Neural progenitor cell (in vitro differentiated cells): ENCODE measurements at regions not wholly inside any gene's neighbourhood (a gene's known extent, or its start where the extent isn't known, plus 50 kb on each side); places are given as distances from the start of the nearest gene placed in this dataset.
A peak's percentile ranks its signal among the peaks of the same experiment; 100 is the strongest.

Source experiments
- DNase-seq: peaks from one replicate; pipeline ENCODE4 v3.0.0-alpha.2; 2016; ENCODE audit warnings: low spot score
- H2AFZ ChIP-seq: fragments of 200-600 bp; sonication (generic); replicated peaks from 2 replicates; pipeline ENCODE4 v1.6.1; 2016; ENCODE audit warnings: antibody characterized with exemption
- H3F3A ChIP-seq: fragments of 200-600 bp; sonication (generic); 2 replicates; pipeline ENCODE4 v1.6.1; 2016; ENCODE audit warnings: antibody characterized with exemption, low read depth
- H3K27ac ChIP-seq: fragments of 200-600 bp; sonication (generic); 2 replicates; pipeline ENCODE4 v1.5.1; 2016; ENCODE audit warnings: mild to moderate bottlenecking
- H3K27me3 ChIP-seq: fragments of 200-600 bp; sonication (generic); 2 replicates; pipeline ENCODE4 v1.6.1; 2016; ENCODE audit warnings: mild to moderate bottlenecking, moderate library complexity
- H3K36me3 ChIP-seq: fragments of 200-600 bp; sonication (generic); 2 replicates; pipeline ENCODE4 v1.5.1; 2016
- H3K4me1 ChIP-seq: fragments of 200-600 bp; sonication (generic); 2 replicates; pipeline ENCODE4 v1.6.1; 2016; ENCODE audit warnings: mixed run types
- H3K4me2 ChIP-seq: fragments of 200-600 bp; sonication (generic); 2 replicates; pipeline ENCODE4 v1.6.1; 2016
- H3K4me3 ChIP-seq: fragments of 200-600 bp; sonication (generic); 2 replicates; pipeline ENCODE4 v1.5.1; 2016
- H3K79me2 ChIP-seq: fragments of 200-600 bp; sonication (generic); 2 replicates; pipeline ENCODE4 v1.6.1; 2016; ENCODE audit warnings: low read depth
- H3K9ac ChIP-seq: fragments of 200-600 bp; sonication (generic); 2 replicates; pipeline ENCODE4 v1.6.1; 2016
- H3K9me3 ChIP-seq: fragments of 200-600 bp; sonication (generic); 2 replicates; pipeline ENCODE4 v1.5.1; 2016; ENCODE audit warnings: low read depth
- H4K20me1 ChIP-seq: fragments of 200-600 bp; sonication (generic); 2 replicates; pipeline ENCODE4 v1.6.1; 2016; ENCODE audit warnings: low read depth
- H3K27ac Mint-ChIP-seq: 3 replicates; pipeline ENCODE4 v1.8.0; 2021; ENCODE audit warnings: mixed read lengths
- H3K27me3 Mint-ChIP-seq: 2 replicates; pipeline ENCODE4 v1.8.0; 2022; ENCODE audit warnings: low read depth, mild to moderate bottlenecking, inconsistent platforms, moderate library complexity, mixed read lengths; ENCODE audit not compliant: insufficient read depth
- H3K36me3 Mint-ChIP-seq: 3 replicates; pipeline ENCODE4 v1.8.0; 2021; ENCODE audit warnings: mixed read lengths
- H3K4me1 Mint-ChIP-seq: 3 replicates; pipeline ENCODE4 v1.8.0; 2021; ENCODE audit warnings: mixed read lengths
- H3K4me3 Mint-ChIP-seq: 3 replicates; pipeline ENCODE4 v1.8.0; 2021; ENCODE audit warnings: mild to moderate bottlenecking, moderate library complexity, mixed read lengths
- H3K9me3 Mint-ChIP-seq: 3 replicates; pipeline ENCODE4 v1.8.0; 2020; ENCODE audit warnings: mixed read lengths
- CTCF ChIP-seq: fragments of 200-600 bp; sonication (generic); IDR thresholded peaks from 2 replicates; pipeline ENCODE4 v1.5.1; 2017; ENCODE audit warnings: antibody characterized with exemption, mild to moderate bottlenecking
- EZH2 ChIP-seq: fragments of 200-600 bp; sonication (generic); IDR thresholded peaks from 2 replicates; pipeline ENCODE4 v1.6.1; 2017; ENCODE audit warnings: antibody characterized with exemption, mild to moderate bottlenecking, moderate library complexity
- EZH2phosphoT487 ChIP-seq: fragments of 200-600 bp; sonication (generic); IDR thresholded peaks from 2 replicates; pipeline ENCODE4 v1.6.1; 2017; ENCODE audit warnings: antibody characterized with exemption

GRCh38 chr4:100582146-100582545 is 64.3 kb upstream of the EMCN start:
- H2AFZ ChIP-seq = no peak overlapping the region
- no peaks in the 10 kb centered on the region for H3F3A ChIP-seq
- TF ChIP-seq EZH2 (no peak), CTCF (no peak), EZH2phosphoT487 (no peak)
- peaks cover 3% of the 10 kb centered on the region for H3K4me1 Mint-ChIP-seq
- H3K4me3 Mint-ChIP-seq = no peak overlapping the region
- DNase-seq = no peak
- H3K27me3 Mint-ChIP-seq = peaks cover 5% of the 10 kb centered on the region
- H3K4me2 ChIP-seq = no peak overlapping the region
- no peaks in the 10 kb centered on the region for H3K9me3 Mint-ChIP-seq
- no peaks in the 10 kb centered on the region for H3K9me3 ChIP-seq
- no peak overlapping the region for H3K4me3 ChIP-seq
- no peak overlapping the region for H3K27ac Mint-ChIP-seq
- H4K20me1 ChIP-seq = no peaks in the 10 kb centered on the region
- no peaks in the 10 kb centered on the region for H3K27me3 ChIP-seq
- no peaks in the 10 kb centered on the region for H3K79me2 ChIP-seq
- H3K9ac ChIP-seq = no peak overlapping the region
- H3K4me1 ChIP-seq = peaks cover 6% of the 10 kb centered on the region
- no peaks in the 10 kb centered on the region for H3K36me3 ChIP-seq
- no peak overlapping the region for H3K27ac ChIP-seq
- no peaks in the 10 kb centered on the region for H3K36me3 Mint-ChIP-seq

GRCh38 chr4:100581337-100581736 is 63.5 kb upstream of the EMCN start:
- peaks cover 6% of the 10 kb centered on the region for H3K4me1 ChIP-seq
- H3K36me3 ChIP-seq = no peaks in the 10 kb centered on the region
- H3K27me3 ChIP-seq = no peaks in the 10 kb centered on the region
- no peaks in the 10 kb centered on the region for H3F3A ChIP-seq
- Mint-ChIP-seq H3K36me3 (no peaks in the 10 kb centered on the region), H3K27me3 (peaks cover 5% of the 10 kb centered on the region), H3K4me3 (no peak overlapping the region), H3K27ac (no peak overlapping the region), H3K4me1 (peaks cover 3% of the 10 kb centered on the region), H3K9me3 (no peaks in the 10 kb centered on the region)
- no peak overlapping the region for H3K27ac ChIP-seq
- TF ChIP-seq EZH2phosphoT487 (no peak), CTCF (no peak), EZH2 (no peak)
- no peaks in the 10 kb centered on the region for H3K79me2 ChIP-seq
- H3K4me3 ChIP-seq = no peak overlapping the region
- no peaks in the 10 kb centered on the region for H4K20me1 ChIP-seq
- no peak for DNase-seq
- H2AFZ ChIP-seq = no peak overlapping the region
- no peak overlapping the region for H3K4me2 ChIP-seq
- no peak overlapping the region for H3K9ac ChIP-seq
- no peaks in the 10 kb centered on the region for H3K9me3 ChIP-seq

GRCh38 chr4:100576570-100576969 is 58.7 kb upstream of the EMCN start:
- H3K27me3 Mint-ChIP-seq = no peaks in the 10 kb centered on the region
- no peak overlapping the region for H3K27ac Mint-ChIP-seq
- DNase-seq = no peak
- Histone ChIP-seq H3K36me3 (no peaks in the 10 kb centered on the region), H3K9ac (no peak overlapping the region), H3K4me2 (no peak overlapping the region), H3K79me2 (no peaks in the 10 kb centered on the region), H2AFZ (no peak overlapping the region), H3K27ac (no peak overlapping the region), H3F3A (no peaks in the 10 kb centered on the region), H3K9me3 (no peaks in the 10 kb centered on the region), H3K4me1 (peaks cover 6% of the 10 kb centered on the region), H3K27me3 (no peaks in the 10 kb centered on the region), H3K4me3 (no peak overlapping the region), H4K20me1 (no peaks in the 10 kb centered on the region)
- no peak overlapping the region for H3K4me3 Mint-ChIP-seq
- H3K4me1 Mint-ChIP-seq = no peaks in the 10 kb centered on the region
- TF ChIP-seq CTCF = peak; percentile 12
- no peak for TF ChIP-seq EZH2
- H3K36me3 Mint-ChIP-seq = no peaks in the 10 kb centered on the region
- H3K9me3 Mint-ChIP-seq = no peaks in the 10 kb centered on the region

GRCh38 chr4:100574607-100575006 is 56.8 kb upstream of the EMCN start:
- Mint-ChIP-seq H3K4me1 (no peaks in the 10 kb centered on the region), H3K4me3 (no peak overlapping the region), H3K36me3 (no peaks in the 10 kb centered on the region), H3K9me3 (no peaks in the 10 kb centered on the region), H3K27me3 (no peaks in the 10 kb centered on the region), H3K27ac (no peak overlapping the region)
- Histone ChIP-seq H2AFZ (no peak overlapping the region), H3K36me3 (no peaks in the 10 kb centered on the region), H3K27ac (no peak overlapping the region), H4K20me1 (no peaks in the 10 kb centered on the region), H3K9ac (no peak overlapping the region), H3K9me3 (no peaks in the 10 kb centered on the region), H3K4me1 (no peaks in the 10 kb centered on the region), H3K4me3 (no peak overlapping the region), H3F3A (no peaks in the 10 kb centered on the region), H3K79me2 (no peaks in the 10 kb centered on the region), H3K4me2 (no peak overlapping the region), H3K27me3 (no peaks in the 10 kb centered on the region)
- DNase-seq = no peak
- TF ChIP-seq EZH2 (no peak), CTCF (no peak), EZH2phosphoT487 (no peak)
